ENCODE measurements at regions not wholly inside any gene's neighbourhood (a gene's known extent, or its start where the extent isn't known, plus 50 kb on each side); places are given as distances from the start of the nearest gene placed in this dataset.

GRCh38 chr9:131807144-131807983 lies 67.5 kb upstream of the RAPGEF1 start:
- TF ChIP-seq CTCF (IDR thresholded peaks at IDR 0.05; ENCODE audit: insufficient read depth, low read depth, low read length): no peak
- no peak for TF ChIP-seq EZH2 (IDR thresholded peaks at IDR 0.05; ENCODE audit: insufficient read depth, low read length)

Data from astrocyte (in vitro differentiated cells and primary cell).